Peyer's patch (tissue), 4 donors: ENCODE measurements at regions not wholly inside any gene's neighbourhood (a gene's known extent, or its start where the extent isn't known, plus 50 kb on each side); places are given as distances from the start of the nearest gene placed in this dataset.

Source experiments
- POLR2A ChIP-seq, 2 donors: fragments of 450-650 bp; IDR thresholded peaks; one replicate each; pipeline ENCODE4 v1.5.1; 2017; ENCODE audit warnings: antibody characterized with exemption in 2 of 2, mild to moderate bottlenecking in 2 of 2, moderate library complexity in 2 of 2
- TF ChIP-seq, protein P1 (sequence below), 6 experiments: fragments of 450-650 bp in 4 of 6; fragments of 200-600 bp in 2 of 6; sonication (generic) in 1 of 6; IDR thresholded peaks; one replicate each; pipeline ENCODE4 v1.5.1; 2017 to 2019; ENCODE audit warnings: antibody characterized with exemption in 6 of 6, mild to moderate bottlenecking in 3 of 6, moderate library complexity in 1 of 6

GRCh38 chr14:84482256-84483071, 1047.5 kb upstream of the FLRT2 start:
- TF ChIP-seq, protein P1, sequence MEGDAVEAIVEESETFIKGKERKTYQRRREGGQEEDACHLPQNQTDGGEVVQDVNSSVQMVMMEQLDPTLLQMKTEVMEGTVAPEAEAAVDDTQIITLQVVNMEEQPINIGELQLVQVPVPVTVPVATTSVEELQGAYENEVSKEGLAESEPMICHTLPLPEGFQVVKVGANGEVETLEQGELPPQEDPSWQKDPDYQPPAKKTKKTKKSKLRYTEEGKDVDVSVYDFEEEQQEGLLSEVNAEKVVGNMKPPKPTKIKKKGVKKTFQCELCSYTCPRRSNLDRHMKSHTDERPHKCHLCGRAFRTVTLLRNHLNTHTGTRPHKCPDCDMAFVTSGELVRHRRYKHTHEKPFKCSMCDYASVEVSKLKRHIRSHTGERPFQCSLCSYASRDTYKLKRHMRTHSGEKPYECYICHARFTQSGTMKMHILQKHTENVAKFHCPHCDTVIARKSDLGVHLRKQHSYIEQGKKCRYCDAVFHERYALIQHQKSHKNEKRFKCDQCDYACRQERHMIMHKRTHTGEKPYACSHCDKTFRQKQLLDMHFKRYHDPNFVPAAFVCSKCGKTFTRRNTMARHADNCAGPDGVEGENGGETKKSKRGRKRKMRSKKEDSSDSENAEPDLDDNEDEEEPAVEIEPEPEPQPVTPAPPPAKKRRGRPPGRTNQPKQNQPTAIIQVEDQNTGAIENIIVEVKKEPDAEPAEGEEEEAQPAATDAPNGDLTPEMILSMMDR (IDR thresholded peaks at IDR 0.05): no peak
- no peak for TF ChIP-seq POLR2A (IDR thresholded peaks at IDR 0.05)
